PFSK-1 (cell line): ENCODE measurements at regions not wholly inside any gene's neighbourhood (a gene's known extent, or its start where the extent isn't known, plus 50 kb on each side); places are given as distances from the start of the nearest gene placed in this dataset.

Experiments used
- FOXP2 ChIP-seq: optimal IDR thresholded peaks from 2 replicates; pipeline ENCODE3; 2011; ENCODE audit warnings: borderline replicate concordance, control low read depth, inconsistent platforms; ENCODE audit not compliant: insufficient read depth; ENCODE audit errors: extremely low read length, extremely low read depth
- POLR2AphosphoS5 ChIP-seq: IDR thresholded peaks from 2 replicates; pipeline ENCODE4 v1.6.1; 2012; ENCODE audit warnings: low read depth, mild to moderate bottlenecking, control low read depth, low read length, moderate library complexity
- SIN3A ChIP-seq: IDR thresholded peaks from 2 replicates; pipeline ENCODE4 v1.6.1; 2012; ENCODE audit warnings: mild to moderate bottlenecking, low read length, moderate library complexity, borderline replicate concordance; ENCODE audit not compliant: insufficient read depth
- TAF1 ChIP-seq: IDR thresholded peaks from 2 replicates; pipeline ENCODE4 v1.6.1; 2012; ENCODE audit warnings: low read length, control low read depth, borderline replicate concordance; ENCODE audit not compliant: insufficient read depth
- TF ChIP-seq, protein P1 (sequence below), 2 experiments: IDR thresholded peaks; 2 replicates each; pipeline versions ENCODE4 v1.6.1 to v1.8.0; 2011 to 2012; ENCODE audit warnings: low read depth in 2 of 2, low read length in 2 of 2, control low read depth in 1 of 2, inconsistent platforms in 1 of 2, mild to moderate bottlenecking in 1 of 2, moderate library complexity in 1 of 2; ENCODE audit not compliant: insufficient read depth in 1 of 2

DNA sequence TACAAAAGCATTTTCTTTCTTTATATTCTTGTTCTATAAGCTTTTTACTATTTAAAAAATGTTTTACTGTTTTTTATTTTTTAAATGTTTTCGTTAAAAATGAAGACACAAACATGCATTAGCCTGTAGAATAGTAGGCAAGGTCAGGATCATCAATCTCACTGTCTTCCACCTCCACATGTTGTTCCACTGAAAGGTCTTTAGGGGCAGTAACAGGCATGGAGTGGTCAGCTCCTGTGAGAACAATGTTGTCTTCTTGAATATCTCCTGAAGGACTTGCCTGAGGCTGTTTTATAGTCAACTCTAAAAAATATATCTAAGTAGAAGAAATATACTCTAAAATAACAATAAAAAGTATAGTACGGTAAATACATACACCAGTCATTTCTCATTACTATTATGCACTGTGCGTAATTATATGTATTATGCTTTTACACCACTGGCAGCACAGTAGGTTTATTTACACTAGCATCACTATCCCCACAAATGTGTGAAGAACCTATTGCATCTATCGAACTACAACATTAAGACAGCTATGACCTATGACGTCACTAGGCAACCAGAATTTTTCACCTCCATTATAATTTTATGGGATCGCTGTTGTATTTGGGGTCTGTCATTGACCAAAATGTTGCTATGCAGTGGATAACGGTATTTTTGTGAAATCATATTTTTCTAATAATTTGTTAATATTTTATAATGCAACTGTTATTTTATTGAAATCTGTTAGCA is 764.3 kb downstream of the METTL4 start:
- TF ChIP-seq, protein P1, sequence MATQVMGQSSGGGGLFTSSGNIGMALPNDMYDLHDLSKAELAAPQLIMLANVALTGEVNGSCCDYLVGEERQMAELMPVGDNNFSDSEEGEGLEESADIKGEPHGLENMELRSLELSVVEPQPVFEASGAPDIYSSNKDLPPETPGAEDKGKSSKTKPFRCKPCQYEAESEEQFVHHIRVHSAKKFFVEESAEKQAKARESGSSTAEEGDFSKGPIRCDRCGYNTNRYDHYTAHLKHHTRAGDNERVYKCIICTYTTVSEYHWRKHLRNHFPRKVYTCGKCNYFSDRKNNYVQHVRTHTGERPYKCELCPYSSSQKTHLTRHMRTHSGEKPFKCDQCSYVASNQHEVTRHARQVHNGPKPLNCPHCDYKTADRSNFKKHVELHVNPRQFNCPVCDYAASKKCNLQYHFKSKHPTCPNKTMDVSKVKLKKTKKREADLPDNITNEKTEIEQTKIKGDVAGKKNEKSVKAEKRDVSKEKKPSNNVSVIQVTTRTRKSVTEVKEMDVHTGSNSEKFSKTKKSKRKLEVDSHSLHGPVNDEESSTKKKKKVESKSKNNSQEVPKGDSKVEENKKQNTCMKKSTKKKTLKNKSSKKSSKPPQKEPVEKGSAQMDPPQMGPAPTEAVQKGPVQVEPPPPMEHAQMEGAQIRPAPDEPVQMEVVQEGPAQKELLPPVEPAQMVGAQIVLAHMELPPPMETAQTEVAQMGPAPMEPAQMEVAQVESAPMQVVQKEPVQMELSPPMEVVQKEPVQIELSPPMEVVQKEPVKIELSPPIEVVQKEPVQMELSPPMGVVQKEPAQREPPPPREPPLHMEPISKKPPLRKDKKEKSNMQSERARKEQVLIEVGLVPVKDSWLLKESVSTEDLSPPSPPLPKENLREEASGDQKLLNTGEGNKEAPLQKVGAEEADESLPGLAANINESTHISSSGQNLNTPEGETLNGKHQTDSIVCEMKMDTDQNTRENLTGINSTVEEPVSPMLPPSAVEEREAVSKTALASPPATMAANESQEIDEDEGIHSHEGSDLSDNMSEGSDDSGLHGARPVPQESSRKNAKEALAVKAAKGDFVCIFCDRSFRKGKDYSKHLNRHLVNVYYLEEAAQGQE (IDR thresholded peaks at IDR 0.05; ENCODE audit: insufficient read depth in 1 of 2, low read depth in 2 of 2, low read length in 2 of 2), result no peak
- TF ChIP-seq POLR2AphosphoS5 (no peak), TAF1 (no peak), FOXP2 (no peak), SIN3A (no peak)
